ENCODE measurements at regions not wholly inside any gene's neighbourhood (a gene's known extent, or its start where the extent isn't known, plus 50 kb on each side); places are given as distances from the start of the nearest gene placed in this dataset.

- TF ChIP-seq CTCF (IDR thresholded peaks at IDR 0.05) = no peak
- no peak for TF ChIP-seq POLR2A (IDR thresholded peaks at IDR 0.05)
Measured at GRCh38 chr2:2530334-2530733, 199.3 kb upstream of the MYT1L start.
